Stomach smooth muscle (tissue), 2 donors: ENCODE measurements at regions not wholly inside any gene's neighbourhood (a gene's known extent, or its start where the extent isn't known, plus 50 kb on each side); places are given as distances from the start of the nearest gene placed in this dataset.

ENCODE experiments used
- H3K27ac ChIP-seq: one replicate; pipeline ENCODE4 v1.7.0; 2013; ENCODE audit warnings: mild to moderate bottlenecking, low read length, inconsistent platforms
- H3K27me3 ChIP-seq, 2 donors: one replicate each; pipeline ENCODE4 v1.7.0; 2013; ENCODE audit warnings: low read length in 2 of 2; ENCODE audit not compliant: insufficient read depth in 2 of 2, control insufficient read depth in 1 of 2
- H3K36me3 ChIP-seq, 2 donors: one replicate each; pipeline ENCODE4 v1.7.0; 2013; ENCODE audit warnings: low read length in 2 of 2; ENCODE audit not compliant: control insufficient read depth in 2 of 2, insufficient read depth in 2 of 2
- H3K4me1 ChIP-seq: one replicate; pipeline ENCODE4 v1.7.0; 2013; ENCODE audit warnings: low read length; ENCODE audit not compliant: control insufficient read depth, insufficient read depth
- H3K4me3 ChIP-seq, 2 donors: one replicate each; pipeline ENCODE4 v1.7.0; 2013; ENCODE audit warnings: low read length in 2 of 2
- H3K9ac ChIP-seq, 2 donors: one replicate each; pipeline ENCODE4 v1.7.0; 2013; ENCODE audit warnings: low read length in 2 of 2, mild to moderate bottlenecking in 1 of 2
- H3K9me3 ChIP-seq, 2 donors: one replicate each; pipeline ENCODE4 v1.7.0; 2013; ENCODE audit warnings: low read length in 2 of 2; ENCODE audit not compliant: control insufficient read depth in 2 of 2
- donor health status: healthy.
- donor health status: Pancreatic carcinoma.

- H3K9me3 ChIP-seq = no peaks in the 10 kb centered on the region
- H3K9ac ChIP-seq = peak overlapping the region in 1 of 2 donors; percentile 10
- H3K4me1 ChIP-seq = peaks cover 6% of the 10 kb centered on the region
- no peaks in the 10 kb centered on the region for H3K27me3 ChIP-seq
- H3K4me3 ChIP-seq = no peak overlapping the region
- H3K27ac ChIP-seq = peak overlapping the region; percentile 26
- H3K36me3 ChIP-seq = no peaks in the 10 kb centered on the region
Measured at GRCh38 chr4:79650217-79650616, 242.2 kb upstream of the GK2 start.

GRCh38 chr4:79645942-79646341 is 237.9 kb upstream of the GK2 start:
- Histone ChIP-seq H3K27ac (no peak overlapping the region), H3K4me3 (no peak overlapping the region), H3K9me3 (no peaks in the 10 kb centered on the region), H3K27me3 (no peaks in the 10 kb centered on the region), H3K9ac (no peak overlapping the region), H3K4me1 (no peaks in the 10 kb centered on the region), H3K36me3 (no peaks in the 10 kb centered on the region)

GRCh38 chr4:79638735-79639134 is 230.7 kb upstream of the GK2 start:
- H3K27ac ChIP-seq = no peak overlapping the region
- no peaks in the 10 kb centered on the region for H3K36me3 ChIP-seq
- H3K27me3 ChIP-seq = no peaks in the 10 kb centered on the region
- no peak overlapping the region for H3K9ac ChIP-seq
- H3K4me1 ChIP-seq = no peaks in the 10 kb centered on the region
- H3K4me3 ChIP-seq = no peak overlapping the region
- H3K9me3 ChIP-seq = no peaks in the 10 kb centered on the region

- no peaks in the 10 kb centered on the region for H3K9me3 ChIP-seq
- H3K27ac ChIP-seq = no peak overlapping the region
- H3K27me3 ChIP-seq = no peaks in the 10 kb centered on the region
- no peaks in the 10 kb centered on the region for H3K36me3 ChIP-seq
- H3K4me3 ChIP-seq = no peak overlapping the region
- H3K9ac ChIP-seq = no peak overlapping the region
- no peaks in the 10 kb centered on the region for H3K4me1 ChIP-seq
Measured at GRCh38 chr4:79636991-79637390, 229.0 kb upstream of the GK2 start.

- Histone ChIP-seq H3K4me1 (no peaks in the 10 kb centered on the region), H3K4me3 (no peak overlapping the region), H3K27me3 (no peaks in the 10 kb centered on the region), H3K27ac (no peak overlapping the region), H3K36me3 (no peaks in the 10 kb centered on the region), H3K9me3 (no peaks in the 10 kb centered on the region), H3K9ac (no peak overlapping the region)
Measured at GRCh38 chr4:79634111-79634510, 226.1 kb upstream of the GK2 start.

- Histone ChIP-seq H3K27me3 (no peaks in the 10 kb centered on the region), H3K9me3 (no peaks in the 10 kb centered on the region), H3K4me1 (no peaks in the 10 kb centered on the region), H3K27ac (no peak overlapping the region), H3K4me3 (no peak overlapping the region), H3K9ac (no peak overlapping the region), H3K36me3 (no peaks in the 10 kb centered on the region)
Measured at GRCh38 chr4:79632114-79632513, 224.1 kb upstream of the GK2 start.

- no peaks in the 10 kb centered on the region for H3K36me3 ChIP-seq
- no peak overlapping the region for H3K4me3 ChIP-seq
- no peaks in the 10 kb centered on the region for H3K27me3 ChIP-seq
- H3K27ac ChIP-seq = peak overlapping the region; percentile 46
- H3K9ac ChIP-seq = no peak overlapping the region
- H3K9me3 ChIP-seq = no peaks in the 10 kb centered on the region
- peaks cover 9% of the 10 kb centered on the region for H3K4me1 ChIP-seq
Measured at GRCh38 chr4:79626611-79627010, 218.6 kb upstream of the GK2 start.

GRCh38 chr4:79626101-79626500 is 218.1 kb upstream of the GK2 start:
- H3K4me3 ChIP-seq = peak overlapping the region in 1 of 2 donors; percentile 1
- no peaks in the 10 kb centered on the region for H3K36me3 ChIP-seq
- no peaks in the 10 kb centered on the region for H3K27me3 ChIP-seq
- H3K9me3 ChIP-seq = no peaks in the 10 kb centered on the region
- H3K9ac ChIP-seq = no peak overlapping the region
- peak overlapping the region; percentile 46 for H3K27ac ChIP-seq
- H3K4me1 ChIP-seq = peaks cover 9% of the 10 kb centered on the region

GRCh38 chr4:79625361-79625760 is 217.3 kb upstream of the GK2 start:
- H3K27ac ChIP-seq = peak overlapping the region; percentile 46
- H3K4me3 ChIP-seq = no peak overlapping the region
- no peaks in the 10 kb centered on the region for H3K36me3 ChIP-seq
- H3K4me1 ChIP-seq = peaks cover 9% of the 10 kb centered on the region
- no peaks in the 10 kb centered on the region for H3K27me3 ChIP-seq
- H3K9ac ChIP-seq = no peak overlapping the region
- no peaks in the 10 kb centered on the region for H3K9me3 ChIP-seq

- H3K27ac ChIP-seq = peak overlapping the region; percentile 70
- H3K4me1 ChIP-seq = peaks cover 9% of the 10 kb centered on the region
- H3K36me3 ChIP-seq = no peaks in the 10 kb centered on the region
- H3K9me3 ChIP-seq = no peaks in the 10 kb centered on the region
- H3K27me3 ChIP-seq = no peaks in the 10 kb centered on the region
- H3K4me3 ChIP-seq = peak overlapping the region; percentile 41 to 51
- H3K9ac ChIP-seq = peak overlapping the region; percentile 48 to 54
Measured at GRCh38 chr4:79623021-79623870, 215.2 kb upstream of the GK2 start.

- H3K27ac ChIP-seq = no peak overlapping the region
- H3K4me1 ChIP-seq = peaks cover 9% of the 10 kb centered on the region
- H3K9me3 ChIP-seq = no peaks in the 10 kb centered on the region
- H3K4me3 ChIP-seq = no peak overlapping the region
- no peaks in the 10 kb centered on the region for H3K36me3 ChIP-seq
- H3K9ac ChIP-seq = no peak overlapping the region
- H3K27me3 ChIP-seq = no peaks in the 10 kb centered on the region
Measured at GRCh38 chr4:79621061-79621460, 213.0 kb upstream of the GK2 start.
